GF-D8 (cell line): ENCODE measurements at regions not wholly inside any gene's neighbourhood (a gene's known extent, or its start where the extent isn't known, plus 50 kb on each side); places are given as distances from the start of the nearest gene placed in this dataset.

Experiments
- DNase-seq: peaks from one replicate; lab custom pipeline; 2025; lab: John Stamatoyannopoulos, UW

GRCh38 chr21:16180614-16181013 is 450.8 kb downstream of the USP25 start:
- DNase-seq, result no peak

- DNase-seq, result no peak
Measured at GRCh38 chr21:16181018-16181417, 451.2 kb downstream of the USP25 start.

GRCh38 chr21:16185766-16186165 is 456.0 kb downstream of the USP25 start:
- DNase-seq, result no peak

- DNase-seq, result no peak
Measured at GRCh38 chr21:16186742-16187141, 457.0 kb downstream of the USP25 start.

- DNase-seq, result no peak
Measured at GRCh38 chr21:16187603-16188301, 458.0 kb downstream of the USP25 start.

GRCh38 chr21:16192902-16193301 is 463.1 kb downstream of the USP25 start:
- DNase-seq, result no peak

GRCh38 chr21:16193496-16194094 is 463.8 kb downstream of the USP25 start:
- DNase-seq, result no peak

GRCh38 chr21:16194095-16194787 is 464.5 kb downstream of the USP25 start:
- peak; percentile 96 for DNase-seq

GRCh38 chr21:16194788-16195537 is 465.2 kb downstream of the USP25 start:
- peak; percentile 62 for DNase-seq

GRCh38 chr21:16195538-16195910 is 465.7 kb downstream of the USP25 start:
- DNase-seq, result peak; percentile 73

- peak; percentile 37 for DNase-seq
Measured at GRCh38 chr21:16196001-16196400, 466.2 kb downstream of the USP25 start.

- no peak for DNase-seq
Measured at GRCh38 chr21:16198546-16198945, 468.8 kb downstream of the USP25 start.

GRCh38 chr21:16199539-16199938 is 469.8 kb downstream of the USP25 start:
- DNase-seq, result no peak

GRCh38 chr21:16201718-16202117 is 471.9 kb downstream of the USP25 start:
- no peak for DNase-seq

GRCh38 chr21:16205527-16205926 is 475.7 kb downstream of the USP25 start:
- DNase-seq, result no peak

GRCh38 chr21:16211339-16212303 is 481.8 kb downstream of the USP25 start:
- DNase-seq, result no peak

GRCh38 chr21:16213518-16213917 is 483.7 kb downstream of the USP25 start:
- no peak for DNase-seq

- DNase-seq, result no peak
Measured at GRCh38 chr21:16215193-16215592, 485.4 kb downstream of the USP25 start.

GRCh38 chr21:16215663-16216183 is 485.9 kb downstream of the USP25 start:
- no peak for DNase-seq

- DNase-seq, result no peak
Measured at GRCh38 chr21:16216288-16216962, 486.6 kb downstream of the USP25 start.
